Esophagus squamous epithelium (tissue), 4 donors: ENCODE measurements at regions not wholly inside any gene's neighbourhood (a gene's known extent, or its start where the extent isn't known, plus 50 kb on each side); places are given as distances from the start of the nearest gene placed in this dataset.

Experiments used
- POLR2A ChIP-seq, 4 donors: fragments of 450-650 bp; IDR thresholded peaks; one replicate each; pipeline ENCODE4 v1.6.1; 2017; ENCODE audit warnings: antibody characterized with exemption in 4 of 4, mild to moderate bottlenecking in 4 of 4, moderate library complexity in 3 of 4
- TF ChIP-seq, protein P1 (sequence below), 6 experiments: fragments of 450-650 bp in 4 of 6; fragments of 200-600 bp in 2 of 6; sonication (generic) in 2 of 6; IDR thresholded peaks; one replicate each; pipeline ENCODE4 v1.5.1; 2016 to 2019; ENCODE audit warnings: antibody characterized with exemption in 6 of 6, mild to moderate bottlenecking in 4 of 6, moderate library complexity in 4 of 6

- TF ChIP-seq, protein P1, sequence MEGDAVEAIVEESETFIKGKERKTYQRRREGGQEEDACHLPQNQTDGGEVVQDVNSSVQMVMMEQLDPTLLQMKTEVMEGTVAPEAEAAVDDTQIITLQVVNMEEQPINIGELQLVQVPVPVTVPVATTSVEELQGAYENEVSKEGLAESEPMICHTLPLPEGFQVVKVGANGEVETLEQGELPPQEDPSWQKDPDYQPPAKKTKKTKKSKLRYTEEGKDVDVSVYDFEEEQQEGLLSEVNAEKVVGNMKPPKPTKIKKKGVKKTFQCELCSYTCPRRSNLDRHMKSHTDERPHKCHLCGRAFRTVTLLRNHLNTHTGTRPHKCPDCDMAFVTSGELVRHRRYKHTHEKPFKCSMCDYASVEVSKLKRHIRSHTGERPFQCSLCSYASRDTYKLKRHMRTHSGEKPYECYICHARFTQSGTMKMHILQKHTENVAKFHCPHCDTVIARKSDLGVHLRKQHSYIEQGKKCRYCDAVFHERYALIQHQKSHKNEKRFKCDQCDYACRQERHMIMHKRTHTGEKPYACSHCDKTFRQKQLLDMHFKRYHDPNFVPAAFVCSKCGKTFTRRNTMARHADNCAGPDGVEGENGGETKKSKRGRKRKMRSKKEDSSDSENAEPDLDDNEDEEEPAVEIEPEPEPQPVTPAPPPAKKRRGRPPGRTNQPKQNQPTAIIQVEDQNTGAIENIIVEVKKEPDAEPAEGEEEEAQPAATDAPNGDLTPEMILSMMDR (IDR thresholded peaks at IDR 0.05), result no peak
- no peak for TF ChIP-seq POLR2A (IDR thresholded peaks at IDR 0.05)
Observed at GRCh38 chr6:164616917-164617524, 692.4 kb downstream of the C6orf118 start.
